ENCODE measurements at regions not wholly inside any gene's neighbourhood (a gene's known extent, or its start where the extent isn't known, plus 50 kb on each side); places are given as distances from the start of the nearest gene placed in this dataset.

- no peak for TF ChIP-seq CTCF (IDR thresholded peaks at IDR 0.05; ENCODE audit: extremely low read depth, missing control alignments)
- DNase-seq (ENCODE audit: low spot score): no peak
Measured at GRCh38 chr20:40192081-40192480, 497.0 kb downstream of the MAFB start.

- DNase-seq (ENCODE audit: low spot score): no peak
- TF ChIP-seq CTCF (IDR thresholded peaks at IDR 0.05; ENCODE audit: extremely low read depth, missing control alignments): no peak
Measured at GRCh38 chr20:40191573-40191972, 497.5 kb downstream of the MAFB start.

GRCh38 chr20:40189621-40190020, 499.4 kb downstream of the MAFB start:
- no peak for DNase-seq (ENCODE audit: low spot score)
- no peak for TF ChIP-seq CTCF (IDR thresholded peaks at IDR 0.05; ENCODE audit: extremely low read depth, missing control alignments)

- no peak for DNase-seq (ENCODE audit: low spot score)
- TF ChIP-seq CTCF (IDR thresholded peaks at IDR 0.05; ENCODE audit: extremely low read depth, missing control alignments): no peak
Measured at GRCh38 chr20:40188319-40188718, 500.7 kb downstream of the MAFB start.

GRCh38 chr20:40186826-40187225, 502.2 kb downstream of the MAFB start:
- DNase-seq (ENCODE audit: low spot score): no peak
- no peak for TF ChIP-seq CTCF (IDR thresholded peaks at IDR 0.05; ENCODE audit: extremely low read depth, missing control alignments)

GRCh38 chr20:40181676-40182075, 507.4 kb downstream of the MAFB start:
- no peak for TF ChIP-seq CTCF (IDR thresholded peaks at IDR 0.05; ENCODE audit: extremely low read depth, missing control alignments)
- no peak for DNase-seq (ENCODE audit: low spot score)

GRCh38 chr20:40176098-40176841, 512.8 kb downstream of the MAFB start:
- DNase-seq (ENCODE audit: low spot score): no peak
- no peak for TF ChIP-seq CTCF (IDR thresholded peaks at IDR 0.05; ENCODE audit: extremely low read depth, missing control alignments)
